ENCODE measurements at regions not wholly inside any gene's neighbourhood (a gene's known extent, or its start where the extent isn't known, plus 50 kb on each side); places are given as distances from the start of the nearest gene placed in this dataset.

DNA sequence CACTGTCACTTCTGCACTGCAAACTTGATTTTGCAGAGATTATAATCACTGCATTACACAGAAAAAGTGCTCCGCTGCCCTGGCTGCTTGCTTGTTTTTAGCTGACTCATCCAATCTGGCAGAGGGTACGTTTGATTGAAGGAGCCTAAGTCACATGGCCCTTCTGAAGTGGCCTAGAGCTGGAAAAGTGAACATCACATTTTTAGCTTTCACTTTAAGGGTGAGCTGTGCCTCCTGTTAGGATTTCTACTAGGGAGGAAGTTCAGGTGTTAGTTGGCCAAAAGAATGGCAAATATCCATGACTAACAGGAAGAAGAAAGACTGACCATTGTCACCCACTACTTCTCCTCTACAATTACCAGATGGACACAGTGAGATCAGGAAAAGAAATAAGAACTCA, 889.1 kb upstream of the MAP3K7 start:
- TF ChIP-seq, protein P1, sequence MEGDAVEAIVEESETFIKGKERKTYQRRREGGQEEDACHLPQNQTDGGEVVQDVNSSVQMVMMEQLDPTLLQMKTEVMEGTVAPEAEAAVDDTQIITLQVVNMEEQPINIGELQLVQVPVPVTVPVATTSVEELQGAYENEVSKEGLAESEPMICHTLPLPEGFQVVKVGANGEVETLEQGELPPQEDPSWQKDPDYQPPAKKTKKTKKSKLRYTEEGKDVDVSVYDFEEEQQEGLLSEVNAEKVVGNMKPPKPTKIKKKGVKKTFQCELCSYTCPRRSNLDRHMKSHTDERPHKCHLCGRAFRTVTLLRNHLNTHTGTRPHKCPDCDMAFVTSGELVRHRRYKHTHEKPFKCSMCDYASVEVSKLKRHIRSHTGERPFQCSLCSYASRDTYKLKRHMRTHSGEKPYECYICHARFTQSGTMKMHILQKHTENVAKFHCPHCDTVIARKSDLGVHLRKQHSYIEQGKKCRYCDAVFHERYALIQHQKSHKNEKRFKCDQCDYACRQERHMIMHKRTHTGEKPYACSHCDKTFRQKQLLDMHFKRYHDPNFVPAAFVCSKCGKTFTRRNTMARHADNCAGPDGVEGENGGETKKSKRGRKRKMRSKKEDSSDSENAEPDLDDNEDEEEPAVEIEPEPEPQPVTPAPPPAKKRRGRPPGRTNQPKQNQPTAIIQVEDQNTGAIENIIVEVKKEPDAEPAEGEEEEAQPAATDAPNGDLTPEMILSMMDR (IDR thresholded peaks at IDR 0.05; ENCODE audit: insufficient read depth, low read length), result no peak
- TF ChIP-seq GABPA (IDR thresholded peaks at IDR 0.05; ENCODE audit: low read depth), result no peak
- TF ChIP-seq, protein P2, sequence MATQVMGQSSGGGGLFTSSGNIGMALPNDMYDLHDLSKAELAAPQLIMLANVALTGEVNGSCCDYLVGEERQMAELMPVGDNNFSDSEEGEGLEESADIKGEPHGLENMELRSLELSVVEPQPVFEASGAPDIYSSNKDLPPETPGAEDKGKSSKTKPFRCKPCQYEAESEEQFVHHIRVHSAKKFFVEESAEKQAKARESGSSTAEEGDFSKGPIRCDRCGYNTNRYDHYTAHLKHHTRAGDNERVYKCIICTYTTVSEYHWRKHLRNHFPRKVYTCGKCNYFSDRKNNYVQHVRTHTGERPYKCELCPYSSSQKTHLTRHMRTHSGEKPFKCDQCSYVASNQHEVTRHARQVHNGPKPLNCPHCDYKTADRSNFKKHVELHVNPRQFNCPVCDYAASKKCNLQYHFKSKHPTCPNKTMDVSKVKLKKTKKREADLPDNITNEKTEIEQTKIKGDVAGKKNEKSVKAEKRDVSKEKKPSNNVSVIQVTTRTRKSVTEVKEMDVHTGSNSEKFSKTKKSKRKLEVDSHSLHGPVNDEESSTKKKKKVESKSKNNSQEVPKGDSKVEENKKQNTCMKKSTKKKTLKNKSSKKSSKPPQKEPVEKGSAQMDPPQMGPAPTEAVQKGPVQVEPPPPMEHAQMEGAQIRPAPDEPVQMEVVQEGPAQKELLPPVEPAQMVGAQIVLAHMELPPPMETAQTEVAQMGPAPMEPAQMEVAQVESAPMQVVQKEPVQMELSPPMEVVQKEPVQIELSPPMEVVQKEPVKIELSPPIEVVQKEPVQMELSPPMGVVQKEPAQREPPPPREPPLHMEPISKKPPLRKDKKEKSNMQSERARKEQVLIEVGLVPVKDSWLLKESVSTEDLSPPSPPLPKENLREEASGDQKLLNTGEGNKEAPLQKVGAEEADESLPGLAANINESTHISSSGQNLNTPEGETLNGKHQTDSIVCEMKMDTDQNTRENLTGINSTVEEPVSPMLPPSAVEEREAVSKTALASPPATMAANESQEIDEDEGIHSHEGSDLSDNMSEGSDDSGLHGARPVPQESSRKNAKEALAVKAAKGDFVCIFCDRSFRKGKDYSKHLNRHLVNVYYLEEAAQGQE (IDR thresholded peaks at IDR 0.05; ENCODE audit: insufficient replicate concordance, low read depth), result no peak
- TF ChIP-seq POLR2AphosphoS5 (IDR thresholded peaks at IDR 0.05; ENCODE audit: low read depth), result no peak
- TF ChIP-seq SPI1 (IDR thresholded peaks at IDR 0.05; ENCODE audit: borderline replicate concordance, low read depth), result no peak
